ENCODE measurements at regions not wholly inside any gene's neighbourhood (a gene's known extent, or its start where the extent isn't known, plus 50 kb on each side); places are given as distances from the start of the nearest gene placed in this dataset.

DNA sequence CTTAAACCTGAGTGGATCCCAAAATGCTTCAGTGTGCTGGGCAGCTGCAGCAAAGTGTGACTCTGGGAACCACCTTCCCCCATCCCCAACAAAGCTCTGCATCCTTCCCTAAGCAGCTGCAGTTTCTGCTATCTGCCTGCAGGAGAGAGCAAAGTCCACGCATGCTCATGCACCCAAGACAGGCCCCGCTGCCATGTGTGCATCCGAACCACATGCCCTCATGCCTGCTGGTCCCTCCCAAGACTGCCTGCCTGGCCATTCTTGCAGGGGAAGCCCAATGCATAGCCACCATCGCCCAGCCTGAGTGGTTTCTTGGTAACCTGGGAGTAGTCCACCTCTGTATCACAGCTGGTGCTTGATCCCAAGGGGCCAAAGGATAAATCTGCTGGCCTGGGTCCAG, 94.3 kb upstream of the OLIG3 start:
- ATAC-seq (ENCODE audit: low read depth) (no peak), DNase-seq (no peak)
- Histone ChIP-seq H3K4me2 (ENCODE audit: low read depth, low read length) (no peak overlapping the region), H4K20me1 (ENCODE audit: insufficient read depth, low read length) (no peaks in the 10 kb centered on the region), H2AK5ac (ENCODE audit: low read depth, low read length) (no peak overlapping the region), H3K9ac (ENCODE audit: low read depth, low read length) (no peak overlapping the region), H3K23ac (ENCODE audit: low read depth, low read length) (no peak overlapping the region), H3K18ac (ENCODE audit: low read depth, low read length) (no peak overlapping the region), H3K79me1 (ENCODE audit: low read depth in 1 of 2, low read length in 2 of 2) (no peaks in the 10 kb centered on the region), H2AK9ac (replicated peaks; ENCODE audit: low read depth, low read length, poor library complexity) (no peak overlapping the region), H2BK20ac (ENCODE audit: low read depth, low read length) (no peak overlapping the region), H2AFZ (replicated peaks; ENCODE audit: low read length, poor library complexity) (no peak overlapping the region), H4K91ac (ENCODE audit: insufficient read depth, low read depth, low read length) (no peak overlapping the region), H3K56ac (ENCODE audit: extremely low read depth, insufficient read depth, low read length) (no peak overlapping the region), H2BK5ac (ENCODE audit: low read depth, low read length, poor library complexity, severe bottlenecking) (no peak overlapping the region), H3K14ac (replicated peaks; ENCODE audit: low read depth, low read length) (no peak overlapping the region), H3K36me3 (ENCODE audit: control insufficient read depth, insufficient read depth, low read length) (no peaks in the 10 kb centered on the region), H3K27ac (ENCODE audit: insufficient read depth, low read length) (no peak overlapping the region), H4K5ac (ENCODE audit: low read depth, low read length) (no peak overlapping the region), H4K8ac (ENCODE audit: low read depth in 2 of 2, low read length in 2 of 2) (no peak overlapping the region), H3K9me3 (ENCODE audit: control insufficient read depth, insufficient read depth, low read length) (no peaks in the 10 kb centered on the region), H3K4me1 (ENCODE audit: control insufficient read depth, insufficient read depth, low read length) (no peaks in the 10 kb centered on the region), H2BK15ac (ENCODE audit: low read depth, low read length) (no peak overlapping the region), H3K4ac (ENCODE audit: low read depth, low read length) (no peak overlapping the region), H3K27me3 (ENCODE audit: control insufficient read depth, insufficient read depth, low read length) (no peaks in the 10 kb centered on the region), H3K9me1 (ENCODE audit: insufficient read depth, low read length) (no peaks in the 10 kb centered on the region), H3K4me3 (ENCODE audit: insufficient read depth, low read depth, low read length) (no peak overlapping the region), H2BK120ac (ENCODE audit: low read depth, low read length) (no peak overlapping the region)
- 48% methylated on average over 4 of the region's 4 CpGs; no CpG with 5 or more reads in 1 of the 2 experiments for WGBS, 2 experiments (ENCODE audit: extremely low coverage in 2 of 2, insufficient read length in 1 of 2)
- dilution Hi-C loops (cut with HindIII; ENCODE audit: low sequenced_read_pairs, unreplicated experiment), result no loop called here
- in situ Hi-C loops (cut with MboI; ENCODE audit: low sequenced_read_pairs), result no loop called here
- POLR2A ChIA-PET (ENCODE audit: unreplicated experiment), result no interaction called here
- intact Hi-C loops (cut with micrococcal nuclease), result no loop called here
- no TSS peak for BruUV-seq (replicated peaks)
- CTCF ChIA-PET, result interaction anchor here (0.5 kb wide), 1 partner anchor 14 kb away, joined by 3 read pairs; no protein-coding TSS in a partner anchor
- TF ChIP-seq RFX5 (IDR thresholded peaks at IDR 0.05; ENCODE audit: low read depth, low read length), result no peak
- no peak for TF ChIP-seq CHD1 (IDR thresholded peaks at IDR 0.05; ENCODE audit: low read depth, low read length)
- no peak for TF ChIP-seq MXI1 (IDR thresholded peaks at IDR 0.05; ENCODE audit: borderline replicate concordance, low read depth, low read length)
- no peak for TF ChIP-seq POLR2A (IDR thresholded peaks at IDR 0.05; ENCODE audit: low read depth, low read length)
- TF ChIP-seq MAZ (IDR thresholded peaks at IDR 0.05; ENCODE audit: borderline replicate concordance, low read depth, low read length), result no peak
- TF ChIP-seq CEBPB (IDR thresholded peaks at IDR 0.05; ENCODE audit: low read depth, low read length), result no peak
- no peak for TF ChIP-seq FOS (IDR thresholded peaks at IDR 0.05; ENCODE audit: low read depth, low read length)
- no peak for TF ChIP-seq USF2 (IDR thresholded peaks at IDR 0.05; ENCODE audit: low read depth, low read length)
- no peak for TF ChIP-seq NFE2L2 (IDR thresholded peaks at IDR 0.05; ENCODE audit: low read depth, low read length)
- TF ChIP-seq SMC3 (IDR thresholded peaks at IDR 0.05; ENCODE audit: low read depth, low read length), result no peak
- TF ChIP-seq BHLHE40 (IDR thresholded peaks at IDR 0.05; ENCODE audit: low read depth, low read length), result no peak
- no peak for TF ChIP-seq RAD21 (IDR thresholded peaks at IDR 0.05; ENCODE audit: low read length)
- TF ChIP-seq MAFK (IDR thresholded peaks at IDR 0.05; ENCODE audit: low read depth, low read length), result no peak
